ENCODE measurements at regions not wholly inside any gene's neighbourhood (a gene's known extent, or its start where the extent isn't known, plus 50 kb on each side); places are given as distances from the start of the nearest gene placed in this dataset.

DNA sequence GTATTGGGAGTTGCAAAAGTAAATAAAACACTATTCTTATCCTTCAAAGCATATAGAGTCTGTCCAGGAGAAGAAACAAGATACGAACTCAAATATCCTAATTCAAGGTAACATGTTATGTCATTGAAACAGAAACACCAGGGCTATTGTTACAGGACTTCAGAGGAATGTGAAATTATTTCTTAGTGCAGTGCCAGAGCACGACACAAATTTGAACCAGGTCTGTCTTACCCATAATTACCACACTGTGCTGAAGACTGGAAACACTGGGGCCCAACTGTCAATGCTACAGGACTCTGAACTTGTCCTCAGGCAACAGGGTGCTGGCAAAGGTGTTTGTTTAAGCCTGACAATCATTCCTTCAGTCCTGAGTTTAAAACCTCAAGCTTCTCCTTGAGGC, 633.6 kb upstream of the UBE2E2 start:
- H3K18ac ChIP-seq (ENCODE audit: insufficient read length, low read depth, low read length) = no peak overlapping the region
- H2BK5ac ChIP-seq (ENCODE audit: insufficient read length, low read length) = no peak overlapping the region
- Mint-ChIP-seq H3K27ac (no peak overlapping the region), H3K9me3 (no peaks in the 10 kb centered on the region), H3K27me3 (ENCODE audit: low read depth) (no peaks in the 10 kb centered on the region), H3K36me3 (ENCODE audit: insufficient read depth in 1 of 3, low read depth in 3 of 3) (no peaks in the 10 kb centered on the region), H3K4me3 (no peak overlapping the region), H3K4me1 (no peaks in the 10 kb centered on the region)
- no peaks in the 10 kb centered on the region for H4K20me1 ChIP-seq (ENCODE audit: control insufficient read depth, insufficient read depth, insufficient read length)
- H2AFZ ChIP-seq (ENCODE audit: low read length) = no peak overlapping the region
- H3K56ac ChIP-seq (ENCODE audit: insufficient read length, low read depth, low read length) = no peak overlapping the region
- H3K23me2 ChIP-seq (ENCODE audit: insufficient read length, low read depth, low read length, poor library complexity, severe bottlenecking) = no peaks in the 10 kb centered on the region
- no peak overlapping the region for H2BK20ac ChIP-seq (ENCODE audit: low read depth, low read length, poor library complexity, severe bottlenecking)
- no peak overlapping the region for H4K8ac ChIP-seq (replicated peaks; ENCODE audit: insufficient read length, low read depth, low read length)
- H4K5ac ChIP-seq (ENCODE audit: insufficient read length, low read depth, low read length) = no peak overlapping the region
- no peak overlapping the region for H3K23ac ChIP-seq (ENCODE audit: insufficient read length, low read depth, low read length)
- TF ChIP-seq, protein P1, sequence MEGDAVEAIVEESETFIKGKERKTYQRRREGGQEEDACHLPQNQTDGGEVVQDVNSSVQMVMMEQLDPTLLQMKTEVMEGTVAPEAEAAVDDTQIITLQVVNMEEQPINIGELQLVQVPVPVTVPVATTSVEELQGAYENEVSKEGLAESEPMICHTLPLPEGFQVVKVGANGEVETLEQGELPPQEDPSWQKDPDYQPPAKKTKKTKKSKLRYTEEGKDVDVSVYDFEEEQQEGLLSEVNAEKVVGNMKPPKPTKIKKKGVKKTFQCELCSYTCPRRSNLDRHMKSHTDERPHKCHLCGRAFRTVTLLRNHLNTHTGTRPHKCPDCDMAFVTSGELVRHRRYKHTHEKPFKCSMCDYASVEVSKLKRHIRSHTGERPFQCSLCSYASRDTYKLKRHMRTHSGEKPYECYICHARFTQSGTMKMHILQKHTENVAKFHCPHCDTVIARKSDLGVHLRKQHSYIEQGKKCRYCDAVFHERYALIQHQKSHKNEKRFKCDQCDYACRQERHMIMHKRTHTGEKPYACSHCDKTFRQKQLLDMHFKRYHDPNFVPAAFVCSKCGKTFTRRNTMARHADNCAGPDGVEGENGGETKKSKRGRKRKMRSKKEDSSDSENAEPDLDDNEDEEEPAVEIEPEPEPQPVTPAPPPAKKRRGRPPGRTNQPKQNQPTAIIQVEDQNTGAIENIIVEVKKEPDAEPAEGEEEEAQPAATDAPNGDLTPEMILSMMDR (conservative IDR thresholded peaks at IDR 0.05) = no peak
- H2BK120ac ChIP-seq (ENCODE audit: low read depth, low read length, poor library complexity, severe bottlenecking) = no peak overlapping the region
- no peaks in the 10 kb centered on the region for H3K79me1 ChIP-seq (ENCODE audit: insufficient read depth, low read depth, low read length, poor library complexity, severe bottlenecking)
- no peak overlapping the region for H4K91ac ChIP-seq (ENCODE audit: insufficient read length, low read depth, low read length)
- no peak overlapping the region for H2AK5ac ChIP-seq (ENCODE audit: insufficient read length, low read length)
- H3K4ac ChIP-seq (ENCODE audit: low read depth, low read length) = no peak overlapping the region
- no peak for DNase-seq
- H3K9me3 ChIP-seq (ENCODE audit: control insufficient read depth, low read depth, low read length) = no peaks in the 10 kb centered on the region
- H2BK12ac ChIP-seq (ENCODE audit: insufficient read length, low read depth, low read length) = no peak overlapping the region
- H3K4me2 ChIP-seq (ENCODE audit: insufficient read depth, insufficient read length, low read length) = no peak overlapping the region
- no peaks in the 10 kb centered on the region for H3K79me2 ChIP-seq (ENCODE audit: insufficient read depth, low read length)
- H3T11ph ChIP-seq (ENCODE audit: low read length) = no peak overlapping the region
- no peaks in the 10 kb centered on the region for H3K4me1 ChIP-seq (ENCODE audit: insufficient read depth, low read length)
- H3K14ac ChIP-seq (ENCODE audit: insufficient read depth, low read length) = no peak overlapping the region
- H3K9ac ChIP-seq (ENCODE audit: extremely low read depth, insufficient read length, low read length) = no peak overlapping the region
- no CpG with 5 or more reads among the region's 2 CpGs for WGBS (ENCODE audit: extremely low coverage, insufficient read length, low lambda C conversion rate)
- H3K27me3 ChIP-seq (ENCODE audit: insufficient read depth, low read length) = no peaks in the 10 kb centered on the region
- H3K27ac ChIP-seq (ENCODE audit: insufficient read length, low read depth, low read length) = no peak overlapping the region
- no peak overlapping the region for H2BK15ac ChIP-seq (ENCODE audit: low read depth, low read length)
